ENCODE measurements at regions not wholly inside any gene's neighbourhood (a gene's known extent, or its start where the extent isn't known, plus 50 kb on each side); places are given as distances from the start of the nearest gene placed in this dataset.
"Not testable (repeated sequence)": the region's sequence is repeated elsewhere in the genome, so short reads cannot be mapped to it uniquely, and the experiment has no call there.

- DNase-seq, result peak; percentile 94
Measured at GRCh38 chr1:198935306-198935921, 296.6 kb downstream of the PTPRC start.

DNA sequence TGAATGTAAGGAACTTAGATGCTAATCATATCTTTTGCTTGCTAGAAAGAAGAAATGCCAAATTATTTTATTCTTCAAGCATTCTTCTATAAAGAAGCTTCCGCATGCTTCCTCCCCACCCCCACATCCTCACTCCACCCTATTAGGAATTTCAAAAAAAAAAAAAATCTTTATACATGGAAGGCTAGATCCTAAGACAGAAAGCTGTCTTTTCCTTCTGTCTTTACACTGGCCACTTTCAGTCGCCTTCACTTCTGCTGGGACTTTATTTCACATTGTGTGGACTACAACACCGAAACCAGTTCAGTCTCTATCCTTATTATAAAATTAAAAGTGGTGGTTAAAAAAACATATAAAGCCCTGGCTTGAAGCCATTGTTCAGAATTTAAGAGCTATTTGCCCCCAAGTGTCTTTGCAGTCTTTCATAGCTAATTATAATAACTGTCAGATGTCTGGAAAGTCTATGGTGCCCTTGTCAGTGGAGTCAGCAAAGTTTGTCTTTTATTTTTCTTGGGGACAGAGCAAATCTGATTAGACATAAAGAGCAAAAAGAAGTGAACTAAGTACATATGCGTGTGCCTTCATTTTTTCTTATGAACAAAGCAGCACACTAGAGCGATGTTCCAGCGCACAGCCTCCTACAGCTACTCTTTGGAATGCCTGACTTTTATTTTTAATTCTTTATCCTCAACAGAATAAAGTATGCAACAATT, 297.7 kb downstream of the PTPRC start:
- no peak for DNase-seq

GRCh38 chr1:198937231-198938031, 298.6 kb downstream of the PTPRC start:
- DNase-seq, result peak; percentile 80

DNA sequence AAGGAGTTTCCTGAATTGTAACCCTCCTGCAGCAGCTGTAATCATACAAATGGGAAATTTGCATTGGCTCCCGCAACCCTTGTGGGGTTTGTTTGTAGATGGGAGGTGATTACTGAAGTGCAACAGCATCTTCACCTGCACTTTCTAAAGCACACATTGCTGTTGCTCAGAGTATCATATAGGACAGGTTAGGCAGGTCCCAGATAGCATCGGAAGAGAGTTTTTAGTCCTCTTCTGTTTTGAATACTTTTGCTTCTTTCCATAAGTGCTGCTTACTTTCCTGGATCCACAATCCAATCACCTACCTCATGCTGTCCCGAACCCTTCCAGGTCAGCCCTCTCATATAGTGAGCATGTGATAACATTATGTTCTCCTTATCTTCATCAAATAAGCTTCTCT, 300.4 kb downstream of the PTPRC start:
- no peak for DNase-seq

DNA sequence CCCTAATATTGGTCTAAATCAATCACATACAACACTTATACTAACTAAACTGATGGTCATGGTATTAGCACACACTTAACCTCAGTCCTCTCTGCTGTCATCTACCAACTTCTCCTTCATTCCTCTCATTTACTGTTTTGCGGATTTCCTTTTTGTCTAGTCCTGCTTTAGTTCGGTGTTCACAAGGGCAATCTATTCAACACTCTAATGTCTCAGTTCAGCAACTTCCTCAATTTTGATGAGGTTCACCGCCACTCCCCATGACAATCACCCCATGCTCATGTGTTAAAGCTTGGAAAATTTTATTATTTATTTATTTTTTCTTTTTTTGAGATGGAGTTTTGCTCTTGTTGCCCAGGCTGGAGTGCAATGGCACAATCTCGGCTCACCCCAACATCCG, 301.1 kb downstream of the PTPRC start:
- no peak for DNase-seq

DNA sequence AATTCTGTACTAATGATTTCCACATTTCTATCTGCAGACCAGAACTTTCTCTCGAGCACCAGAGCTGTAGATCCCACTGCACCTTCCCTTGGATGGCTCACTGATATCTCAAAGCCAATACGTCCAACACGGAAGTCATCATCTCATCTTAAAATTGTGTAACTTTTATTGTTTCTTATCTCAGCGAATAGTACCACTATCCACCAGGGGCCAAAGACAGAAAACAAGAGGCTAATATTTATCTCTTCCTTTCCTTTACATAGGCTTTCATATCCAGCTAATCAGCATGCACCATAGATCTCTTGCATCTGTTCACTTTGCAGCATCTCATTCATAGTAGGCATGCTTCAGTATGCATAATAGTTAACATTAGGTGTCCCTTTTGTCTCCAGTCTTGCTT, 303.6 kb downstream of the PTPRC start:
- no peak for DNase-seq

DNA sequence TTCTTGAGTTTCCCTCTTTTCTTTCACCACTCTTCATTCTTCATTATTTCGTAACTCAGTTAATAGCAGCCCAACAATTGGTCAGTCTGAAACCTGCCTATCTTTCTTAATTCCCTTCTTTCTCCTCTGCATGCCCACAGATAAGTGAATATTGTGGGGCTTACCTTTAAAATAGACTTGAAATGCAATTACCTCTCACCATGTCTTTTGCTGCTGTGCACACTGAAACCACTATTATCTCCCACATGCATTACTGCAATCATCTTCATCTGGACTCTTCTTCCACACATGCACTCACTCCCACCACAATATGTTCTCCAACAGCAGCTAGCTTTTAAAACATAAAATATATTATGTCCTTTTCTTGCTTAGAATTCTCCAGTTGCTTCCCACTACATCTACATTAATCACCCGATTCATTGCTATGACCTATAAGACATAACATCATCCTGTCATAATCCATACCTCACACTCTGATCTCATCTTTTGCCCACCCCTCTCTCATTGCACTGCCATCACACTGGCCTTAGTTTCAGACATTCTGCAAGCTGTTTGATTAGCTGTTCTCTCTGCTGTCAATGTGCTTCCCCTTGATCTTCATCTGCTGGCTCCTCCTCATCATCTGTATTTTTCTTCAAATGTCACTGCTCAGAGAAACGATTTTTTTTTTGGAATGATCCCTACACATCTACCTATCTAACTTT, 304.8 kb downstream of the PTPRC start:
- no peak for DNase-seq

DNA sequence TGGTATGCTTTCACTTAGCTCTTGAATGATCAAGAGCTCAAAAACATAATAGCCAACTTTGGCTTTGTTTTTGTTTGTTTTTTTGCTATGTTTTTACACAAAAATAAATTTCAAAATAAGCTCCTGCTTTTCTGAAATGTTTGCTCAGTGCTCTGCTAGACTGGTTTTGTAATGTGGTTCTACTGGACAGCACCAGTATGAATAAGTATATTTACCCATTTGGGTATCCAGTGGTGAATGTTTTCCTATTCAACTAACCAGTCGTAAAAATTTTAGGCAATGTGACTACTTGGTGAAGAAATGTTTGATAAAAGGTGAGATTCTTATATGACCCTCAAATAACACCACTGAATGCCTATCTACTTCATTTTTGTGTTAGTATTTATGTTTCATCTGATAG, 308.6 kb downstream of the PTPRC start:
- DNase-seq, result no peak

DNA sequence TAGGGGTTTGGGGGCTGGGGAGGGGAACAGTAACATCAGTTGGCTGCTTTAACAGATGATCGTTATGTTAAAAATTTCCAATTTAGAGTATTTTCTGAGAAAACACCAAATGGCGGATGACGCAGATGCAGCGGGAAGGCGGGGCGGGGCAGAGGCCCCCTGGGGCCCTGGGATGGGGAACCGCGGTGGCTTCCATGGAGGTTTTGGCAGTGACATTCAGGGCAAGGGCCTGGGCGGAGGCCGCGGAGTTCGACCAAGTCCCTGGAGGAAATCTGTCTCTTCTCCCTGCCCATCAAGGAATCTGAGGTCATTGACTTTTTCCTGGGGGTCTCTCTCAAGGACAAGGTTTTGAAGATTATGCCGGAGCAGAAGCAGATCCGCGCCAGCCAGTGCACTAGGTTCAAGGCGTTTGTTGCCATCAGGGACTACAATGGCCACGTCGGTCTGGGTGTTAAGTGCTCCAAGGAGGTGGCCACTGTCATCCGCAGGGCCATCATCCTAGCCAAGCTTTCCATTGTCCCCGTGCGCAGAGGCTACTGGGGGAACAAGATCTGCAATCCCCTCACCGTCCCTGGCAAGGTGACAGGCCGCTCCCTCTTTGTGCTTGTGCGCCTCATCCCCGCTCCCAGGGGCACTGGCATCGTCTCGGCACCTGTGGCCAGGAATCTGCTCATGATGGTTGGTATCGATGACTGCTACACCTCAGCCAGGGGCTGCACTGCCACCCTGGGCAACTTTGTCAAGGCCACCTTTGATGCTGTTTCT, 310.2 kb downstream of the PTPRC start:
- no peak for DNase-seq

GRCh38 chr1:198950036-198950435, 311.2 kb downstream of the PTPRC start:
- no peak for DNase-seq

GRCh38 chr1:198955085-198955484, 316.2 kb downstream of the PTPRC start:
- DNase-seq, result no peak

DNA sequence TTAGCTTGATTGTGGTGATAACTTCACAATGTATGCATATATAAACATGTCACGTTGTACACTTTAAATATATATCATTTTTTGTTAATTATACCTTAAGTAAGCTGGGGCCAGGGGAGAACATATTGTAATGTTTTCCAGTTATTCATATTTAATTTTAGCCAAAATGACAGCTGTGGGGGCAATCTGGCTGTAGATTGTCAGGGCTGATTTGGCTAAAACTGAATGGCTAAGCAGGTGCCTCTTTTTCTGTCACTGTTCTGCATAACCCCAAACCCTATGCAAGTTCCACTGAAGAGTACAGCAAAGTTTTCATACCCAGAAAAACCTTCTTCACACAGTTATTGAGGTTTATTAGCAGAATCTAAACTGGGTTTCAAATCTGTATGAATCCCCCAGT, 318.2 kb downstream of the PTPRC start:
- no peak for DNase-seq

GRCh38 chr1:198959032-198959431, 320.2 kb downstream of the PTPRC start:
- no peak for DNase-seq

GRCh38 chr1:198959676-198960075, 320.8 kb downstream of the PTPRC start:
- DNase-seq, result no peak

- not testable (repeated sequence) for DNase-seq
Measured at GRCh38 chr1:198963796-198964195, 325.0 kb downstream of the PTPRC start.

DNA sequence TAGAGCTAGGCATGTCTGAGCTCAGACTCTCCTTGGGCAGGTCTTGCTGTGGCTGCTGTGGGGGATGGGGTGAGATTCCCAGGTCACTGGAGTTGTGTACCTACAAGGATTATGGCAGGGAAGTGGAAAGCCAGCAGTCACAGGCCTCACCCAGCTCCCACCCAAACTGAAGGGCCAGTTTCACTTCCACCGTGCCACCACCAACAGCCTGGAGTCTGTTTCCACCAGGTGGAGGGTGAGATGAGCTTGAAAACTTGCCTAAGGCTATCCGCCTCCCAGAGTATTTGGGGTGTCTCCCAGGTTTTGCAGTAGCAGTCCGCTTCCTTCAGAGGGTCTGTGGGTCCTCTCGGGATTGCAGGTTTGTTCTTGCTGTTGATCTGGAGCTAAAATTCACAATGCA, 327.7 kb downstream of the PTPRC start:
- no peak for DNase-seq

DNA sequence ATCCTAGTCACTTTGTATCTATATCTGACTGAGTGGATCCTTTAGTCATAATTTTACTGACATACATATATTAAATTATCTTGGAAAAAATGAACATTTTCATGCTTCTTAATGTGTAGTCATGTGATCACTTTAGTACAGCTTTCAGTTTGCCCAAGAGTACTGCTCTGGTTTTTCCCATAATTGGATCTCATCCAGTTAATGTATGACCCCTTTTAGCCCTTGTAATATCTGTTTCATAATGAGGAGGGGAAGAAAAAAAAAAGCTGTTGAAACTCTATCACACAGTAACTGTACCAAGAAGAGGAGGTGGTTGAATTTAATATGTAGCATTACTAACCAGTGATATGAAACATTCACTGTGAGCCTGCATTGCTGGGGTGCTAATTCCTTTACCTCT, 328.7 kb downstream of the PTPRC start:
- DNase-seq, result no peak

- DNase-seq, result no peak
Measured at GRCh38 chr1:198968866-198969265, 330.0 kb downstream of the PTPRC start.

GRCh38 chr1:198969981-198970380, 331.1 kb downstream of the PTPRC start:
- no peak for DNase-seq

DNA sequence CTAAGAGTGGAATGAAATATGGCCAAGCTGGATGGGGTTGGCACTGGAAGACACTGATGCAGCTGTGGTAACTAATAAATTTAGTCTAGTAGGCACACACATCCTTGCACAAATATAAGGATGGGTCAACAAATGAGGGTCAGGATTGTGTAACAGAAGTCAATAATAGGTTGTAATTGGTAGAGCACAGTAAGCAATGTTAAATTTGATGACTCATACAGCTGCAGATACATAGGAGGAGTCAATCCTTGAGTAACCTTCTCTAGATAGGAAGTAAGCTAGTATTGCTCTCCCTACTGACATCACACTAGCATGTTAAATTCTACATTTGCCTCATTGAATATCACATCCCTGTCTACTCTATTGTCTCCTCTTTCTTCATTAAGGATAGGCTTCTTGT, 332.1 kb downstream of the PTPRC start:
- DNase-seq, result no peak

GRCh38 chr1:198977909-198978308, 339.1 kb downstream of the PTPRC start:
- no peak for DNase-seq

- no peak for DNase-seq
Measured at GRCh38 chr1:198978523-198978922, 339.7 kb downstream of the PTPRC start.

GRCh38 chr1:198986036-198986435, 347.2 kb downstream of the PTPRC start:
- no peak for DNase-seq
